Neural progenitor cell (in vitro differentiated cells): ENCODE measurements at regions not wholly inside any gene's neighbourhood (a gene's known extent, or its start where the extent isn't known, plus 50 kb on each side); places are given as distances from the start of the nearest gene placed in this dataset.
"Not testable (repeated sequence)": the region's sequence is repeated elsewhere in the genome, so short reads cannot be mapped to it uniquely, and the experiment has no call there.

Experiments used
- EZH2phosphoT487 ChIP-seq: fragments of 200-600 bp; sonication (generic); IDR thresholded peaks from 2 replicates; pipeline ENCODE4 v1.6.1; 2017; ENCODE audit warnings: antibody characterized with exemption
- TF ChIP-seq, protein P1 (sequence below): fragments of 200-600 bp; sonication (generic); IDR thresholded peaks from 2 replicates; pipeline ENCODE4 v1.5.1; 2017; ENCODE audit warnings: antibody characterized with exemption, mild to moderate bottlenecking

DNA sequence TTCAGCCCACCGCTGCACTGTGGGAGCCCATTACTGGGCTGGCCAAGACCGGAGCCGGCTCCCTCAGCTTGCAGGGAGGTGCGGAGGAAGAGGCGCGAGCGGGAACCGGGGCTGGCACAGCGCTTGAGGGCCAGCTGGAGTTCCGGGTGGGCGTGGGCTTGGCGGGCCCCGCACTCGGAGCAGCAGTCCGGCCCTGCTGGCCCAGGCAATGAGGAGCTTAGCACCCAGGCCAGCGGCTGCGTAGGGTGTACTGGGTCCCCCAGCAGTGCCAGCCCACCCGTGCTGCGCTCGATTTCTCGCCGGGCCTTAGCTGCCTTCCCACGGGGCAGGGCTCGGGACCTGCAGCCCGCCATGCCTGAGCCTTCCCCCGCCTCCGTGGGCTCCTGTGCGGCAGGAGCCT is 307.8 kb upstream of the DUSP10 start:
- TF ChIP-seq, protein P1, sequence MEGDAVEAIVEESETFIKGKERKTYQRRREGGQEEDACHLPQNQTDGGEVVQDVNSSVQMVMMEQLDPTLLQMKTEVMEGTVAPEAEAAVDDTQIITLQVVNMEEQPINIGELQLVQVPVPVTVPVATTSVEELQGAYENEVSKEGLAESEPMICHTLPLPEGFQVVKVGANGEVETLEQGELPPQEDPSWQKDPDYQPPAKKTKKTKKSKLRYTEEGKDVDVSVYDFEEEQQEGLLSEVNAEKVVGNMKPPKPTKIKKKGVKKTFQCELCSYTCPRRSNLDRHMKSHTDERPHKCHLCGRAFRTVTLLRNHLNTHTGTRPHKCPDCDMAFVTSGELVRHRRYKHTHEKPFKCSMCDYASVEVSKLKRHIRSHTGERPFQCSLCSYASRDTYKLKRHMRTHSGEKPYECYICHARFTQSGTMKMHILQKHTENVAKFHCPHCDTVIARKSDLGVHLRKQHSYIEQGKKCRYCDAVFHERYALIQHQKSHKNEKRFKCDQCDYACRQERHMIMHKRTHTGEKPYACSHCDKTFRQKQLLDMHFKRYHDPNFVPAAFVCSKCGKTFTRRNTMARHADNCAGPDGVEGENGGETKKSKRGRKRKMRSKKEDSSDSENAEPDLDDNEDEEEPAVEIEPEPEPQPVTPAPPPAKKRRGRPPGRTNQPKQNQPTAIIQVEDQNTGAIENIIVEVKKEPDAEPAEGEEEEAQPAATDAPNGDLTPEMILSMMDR: not testable (repeated sequence)
- TF ChIP-seq EZH2phosphoT487: not testable (repeated sequence)
